Neural cell (in vitro differentiated cells): ENCODE measurements at regions not wholly inside any gene's neighbourhood (a gene's known extent, or its start where the extent isn't known, plus 50 kb on each side); places are given as distances from the start of the nearest gene placed in this dataset.

ENCODE experiments used
- EP300 ChIP-seq: fragments of 450-650 bp; conservative IDR thresholded peaks from 2 replicates; pipeline ENCODE4 v1.6.1; 2014; ENCODE audit warnings: antibody characterized with exemption, mild to moderate bottlenecking, moderate library complexity; ENCODE audit not compliant: poor library complexity, severe bottlenecking
- EZH2 ChIP-seq: fragments of 200-600, 300-800 bp; shearing (Covaris generic), sonication (generic); IDR thresholded peaks from 2 replicates; pipeline ENCODE4 v1.6.1; 2014; ENCODE audit warnings: antibody characterized with exemption, low read length, borderline replicate concordance, mild to moderate bottlenecking; ENCODE audit not compliant: insufficient read depth, poor library complexity, severe bottlenecking
- POLR2AphosphoS5 ChIP-seq: IDR thresholded peaks from 2 replicates; pipeline ENCODE4 v1.6.1; 2012
- RAD21 ChIP-seq: fragments of 450-650 bp; conservative IDR thresholded peaks from 2 replicates; pipeline ENCODE4 v1.6.1; 2014; ENCODE audit warnings: antibody characterized with exemption, mild to moderate bottlenecking, moderate library complexity
- TAF1 ChIP-seq: IDR thresholded peaks from 2 replicates; pipeline ENCODE4 v1.6.1; 2012; ENCODE audit warnings: low read depth
- TF ChIP-seq, protein P1 (sequence below): IDR thresholded peaks from 2 replicates; pipeline ENCODE4 v1.6.1; 2012; ENCODE audit warnings: borderline replicate concordance
- TF ChIP-seq, protein P2 (sequence below): fragments of 450-650 bp; IDR thresholded peaks from 2 replicates; pipeline ENCODE4 v1.5.1; 2014; ENCODE audit warnings: antibody characterized with exemption, mild to moderate bottlenecking, moderate library complexity; ENCODE audit not compliant: poor library complexity, severe bottlenecking

DNA sequence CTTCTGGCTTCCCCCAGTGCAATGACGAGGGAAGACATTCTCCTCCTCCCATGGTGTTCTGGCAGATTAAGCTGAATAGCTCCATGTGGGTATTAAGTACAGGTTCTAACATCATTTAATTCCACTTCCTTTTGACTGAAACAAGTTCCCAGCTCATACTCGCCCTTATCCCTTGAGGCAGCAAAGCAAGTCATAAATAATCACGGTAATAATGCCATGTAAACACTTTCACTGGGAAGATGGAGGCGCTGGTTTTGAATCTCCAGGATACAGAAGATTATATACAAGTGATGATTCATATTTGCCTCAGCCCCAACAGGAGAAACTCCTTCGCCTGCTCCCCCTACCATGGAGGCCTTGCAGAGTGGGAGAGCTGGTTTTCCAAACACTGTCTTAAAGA is 141.3 kb downstream of the PXDC1 start:
- TF ChIP-seq EP300 (no peak), EZH2 (no peak), TAF1 (no peak), RAD21 (no peak), POLR2AphosphoS5 (peak; percentile 61)
- TF ChIP-seq, protein P1, sequence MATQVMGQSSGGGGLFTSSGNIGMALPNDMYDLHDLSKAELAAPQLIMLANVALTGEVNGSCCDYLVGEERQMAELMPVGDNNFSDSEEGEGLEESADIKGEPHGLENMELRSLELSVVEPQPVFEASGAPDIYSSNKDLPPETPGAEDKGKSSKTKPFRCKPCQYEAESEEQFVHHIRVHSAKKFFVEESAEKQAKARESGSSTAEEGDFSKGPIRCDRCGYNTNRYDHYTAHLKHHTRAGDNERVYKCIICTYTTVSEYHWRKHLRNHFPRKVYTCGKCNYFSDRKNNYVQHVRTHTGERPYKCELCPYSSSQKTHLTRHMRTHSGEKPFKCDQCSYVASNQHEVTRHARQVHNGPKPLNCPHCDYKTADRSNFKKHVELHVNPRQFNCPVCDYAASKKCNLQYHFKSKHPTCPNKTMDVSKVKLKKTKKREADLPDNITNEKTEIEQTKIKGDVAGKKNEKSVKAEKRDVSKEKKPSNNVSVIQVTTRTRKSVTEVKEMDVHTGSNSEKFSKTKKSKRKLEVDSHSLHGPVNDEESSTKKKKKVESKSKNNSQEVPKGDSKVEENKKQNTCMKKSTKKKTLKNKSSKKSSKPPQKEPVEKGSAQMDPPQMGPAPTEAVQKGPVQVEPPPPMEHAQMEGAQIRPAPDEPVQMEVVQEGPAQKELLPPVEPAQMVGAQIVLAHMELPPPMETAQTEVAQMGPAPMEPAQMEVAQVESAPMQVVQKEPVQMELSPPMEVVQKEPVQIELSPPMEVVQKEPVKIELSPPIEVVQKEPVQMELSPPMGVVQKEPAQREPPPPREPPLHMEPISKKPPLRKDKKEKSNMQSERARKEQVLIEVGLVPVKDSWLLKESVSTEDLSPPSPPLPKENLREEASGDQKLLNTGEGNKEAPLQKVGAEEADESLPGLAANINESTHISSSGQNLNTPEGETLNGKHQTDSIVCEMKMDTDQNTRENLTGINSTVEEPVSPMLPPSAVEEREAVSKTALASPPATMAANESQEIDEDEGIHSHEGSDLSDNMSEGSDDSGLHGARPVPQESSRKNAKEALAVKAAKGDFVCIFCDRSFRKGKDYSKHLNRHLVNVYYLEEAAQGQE: no peak
- TF ChIP-seq, protein P2, sequence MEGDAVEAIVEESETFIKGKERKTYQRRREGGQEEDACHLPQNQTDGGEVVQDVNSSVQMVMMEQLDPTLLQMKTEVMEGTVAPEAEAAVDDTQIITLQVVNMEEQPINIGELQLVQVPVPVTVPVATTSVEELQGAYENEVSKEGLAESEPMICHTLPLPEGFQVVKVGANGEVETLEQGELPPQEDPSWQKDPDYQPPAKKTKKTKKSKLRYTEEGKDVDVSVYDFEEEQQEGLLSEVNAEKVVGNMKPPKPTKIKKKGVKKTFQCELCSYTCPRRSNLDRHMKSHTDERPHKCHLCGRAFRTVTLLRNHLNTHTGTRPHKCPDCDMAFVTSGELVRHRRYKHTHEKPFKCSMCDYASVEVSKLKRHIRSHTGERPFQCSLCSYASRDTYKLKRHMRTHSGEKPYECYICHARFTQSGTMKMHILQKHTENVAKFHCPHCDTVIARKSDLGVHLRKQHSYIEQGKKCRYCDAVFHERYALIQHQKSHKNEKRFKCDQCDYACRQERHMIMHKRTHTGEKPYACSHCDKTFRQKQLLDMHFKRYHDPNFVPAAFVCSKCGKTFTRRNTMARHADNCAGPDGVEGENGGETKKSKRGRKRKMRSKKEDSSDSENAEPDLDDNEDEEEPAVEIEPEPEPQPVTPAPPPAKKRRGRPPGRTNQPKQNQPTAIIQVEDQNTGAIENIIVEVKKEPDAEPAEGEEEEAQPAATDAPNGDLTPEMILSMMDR: no peak
